Vagina (tissue), 2 donors: ENCODE measurements at regions not wholly inside any gene's neighbourhood (a gene's known extent, or its start where the extent isn't known, plus 50 kb on each side); places are given as distances from the start of the nearest gene placed in this dataset.

Source experiments
- CTCF ChIP-seq, 3 experiments: fragments of 450-650 bp in 2 of 3; fragments of 200-600 bp in 1 of 3; sonication (generic) in 1 of 3; IDR thresholded peaks; one replicate each; pipeline ENCODE4 v1.5.1; 2017 to 2019; ENCODE audit warnings: antibody characterized with exemption in 3 of 3, mild to moderate bottlenecking in 2 of 3, moderate library complexity in 2 of 3
- POLR2A ChIP-seq, 2 donors: fragments of 450-650 bp; IDR thresholded peaks; one replicate each; pipeline ENCODE4 v1.6.1; 2017; ENCODE audit warnings: antibody characterized with exemption in 2 of 2, mild to moderate bottlenecking in 2 of 2, moderate library complexity in 2 of 2
- POLR2AphosphoS5 ChIP-seq, 2 donors: sonication (generic); formaldehyde crosslinking; IDR thresholded peaks; one replicate each; pipeline ENCODE4 v1.9.0; 2017; ENCODE audit warnings: antibody characterized with exemption in 2 of 2, mild to moderate bottlenecking in 2 of 2, low read depth in 1 of 2; ENCODE audit not compliant: insufficient read depth in 1 of 2

GRCh38 chr2:204293884-204294747 lies 251.2 kb upstream of the PARD3B start:
- TF ChIP-seq CTCF (IDR thresholded peaks at IDR 0.05) (no peak), POLR2A (IDR thresholded peaks at IDR 0.05) (no peak), POLR2AphosphoS5 (IDR thresholded peaks at IDR 0.05; ENCODE audit: insufficient read depth in 1 of 2, low read depth in 1 of 2) (no peak)
